K562 (cell line): ENCODE measurements at regions not wholly inside any gene's neighbourhood (a gene's known extent, or its start where the extent isn't known, plus 50 kb on each side); places are given as distances from the start of the nearest gene placed in this dataset.

Experiments
- CEBPB ChIP-seq: fragments of 450-650 bp; IDR thresholded peaks from 2 replicates; pipeline ENCODE4 v1.6.1; 2016; ENCODE audit warnings: missing genetic modification characterization, missing compliant biosample characterization
- DDX20 ChIP-seq: fragments of 450-650 bp; IDR thresholded peaks from 2 replicates; pipeline ENCODE4 v1.6.1; 2016; ENCODE audit warnings: missing genetic modification characterization, low read depth, mild to moderate bottlenecking, missing compliant biosample characterization, moderate library complexity
- FOXA1 ChIP-seq: fragments of 450-650 bp; IDR thresholded peaks from 2 replicates; pipeline ENCODE4 v1.6.1; 2016; ENCODE audit warnings: mild to moderate bottlenecking, borderline replicate concordance
- HEY1 ChIP-seq: fragments of 250-450 bp; sonication (Bioruptor Pico); IDR thresholded peaks from 2 replicates; pipeline ENCODE4 v1.5.0; 2020; ENCODE audit warnings: mild to moderate bottlenecking, moderate library complexity, borderline replicate concordance
- HMG20B ChIP-seq: fragments of 250-450 bp; sonication (Bioruptor Pico); IDR thresholded peaks from 2 replicates; pipeline ENCODE4 v1.5.0; 2021; ENCODE audit warnings: mild to moderate bottlenecking
- MAFK ChIP-seq: IDR thresholded peaks from 2 replicates; pipeline ENCODE4 v1.6.1; 2011; ENCODE audit warnings: low read length, improper control_type of control experiment
- PTTG1 ChIP-seq: fragments of 450-650 bp; IDR thresholded peaks from 2 replicates; pipeline ENCODE4 v1.6.1; 2016; ENCODE audit warnings: low read depth, mild to moderate bottlenecking, missing genetic modification characterization, missing compliant biosample characterization
- TCF3 ChIP-seq: sonication (generic); formaldehyde crosslinking; IDR thresholded peaks from 2 replicates; pipeline ENCODE4 v1.4.0; 2020; ENCODE audit warnings: mild to moderate bottlenecking, missing genetic modification reagents
- TF ChIP-seq, protein P1 (sequence below), 2 experiments: IDR thresholded peaks; 2 replicates each; pipeline ENCODE4 v1.6.1; 2012; ENCODE audit warnings: improper control_type of control experiment in 2 of 2, low read depth in 2 of 2, low read length in 2 of 2, borderline replicate concordance in 1 of 2
- TF ChIP-seq, protein P2 (sequence below): sonication (generic); formaldehyde crosslinking; IDR thresholded peaks from 2 replicates; pipeline ENCODE4 v1.8.0; 2022; ENCODE audit warnings: mild to moderate bottlenecking, missing genetic modification reagents

DNA sequence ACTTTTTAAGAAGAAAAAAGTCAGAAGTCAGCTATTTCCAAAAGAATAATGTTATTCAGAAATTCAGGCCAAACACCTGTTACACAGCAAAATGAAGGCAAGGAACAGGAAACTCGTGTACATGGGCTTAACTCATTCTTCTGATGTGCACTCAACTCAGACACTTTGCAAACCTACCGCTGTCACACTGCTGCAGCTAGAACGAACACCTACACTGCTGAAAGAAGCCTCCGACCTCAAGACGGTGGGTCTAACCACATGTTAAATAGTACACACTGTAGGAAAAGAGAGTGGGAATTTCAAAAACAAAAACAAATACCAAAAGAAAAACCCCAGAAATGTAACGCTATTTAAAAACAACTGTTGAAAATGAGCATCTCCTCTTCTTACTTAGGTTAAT is 384.5 kb downstream of the IRX1 start (continued):
- TF ChIP-seq CEBPB (tag) (no peak), DDX20 (tag) (no peak), PTTG1 (no peak), HEY1 (no peak), TCF3 (CRISPR knock-in tag) (no peak), MAFK (no peak), FOXA1 (no peak), HMG20B (CRISPR knock-in tag) (no peak)
- TF ChIP-seq, protein P1, sequence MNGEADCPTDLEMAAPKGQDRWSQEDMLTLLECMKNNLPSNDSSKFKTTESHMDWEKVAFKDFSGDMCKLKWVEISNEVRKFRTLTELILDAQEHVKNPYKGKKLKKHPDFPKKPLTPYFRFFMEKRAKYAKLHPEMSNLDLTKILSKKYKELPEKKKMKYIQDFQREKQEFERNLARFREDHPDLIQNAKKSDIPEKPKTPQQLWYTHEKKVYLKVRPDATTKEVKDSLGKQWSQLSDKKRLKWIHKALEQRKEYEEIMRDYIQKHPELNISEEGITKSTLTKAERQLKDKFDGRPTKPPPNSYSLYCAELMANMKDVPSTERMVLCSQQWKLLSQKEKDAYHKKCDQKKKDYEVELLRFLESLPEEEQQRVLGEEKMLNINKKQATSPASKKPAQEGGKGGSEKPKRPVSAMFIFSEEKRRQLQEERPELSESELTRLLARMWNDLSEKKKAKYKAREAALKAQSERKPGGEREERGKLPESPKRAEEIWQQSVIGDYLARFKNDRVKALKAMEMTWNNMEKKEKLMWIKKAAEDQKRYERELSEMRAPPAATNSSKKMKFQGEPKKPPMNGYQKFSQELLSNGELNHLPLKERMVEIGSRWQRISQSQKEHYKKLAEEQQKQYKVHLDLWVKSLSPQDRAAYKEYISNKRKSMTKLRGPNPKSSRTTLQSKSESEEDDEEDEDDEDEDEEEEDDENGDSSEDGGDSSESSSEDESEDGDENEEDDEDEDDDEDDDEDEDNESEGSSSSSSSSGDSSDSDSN (IDR thresholded peaks at IDR 0.05; ENCODE audit: borderline replicate concordance in 1 of 2, low read depth in 2 of 2, low read length in 2 of 2): no peak
- TF ChIP-seq, protein P2, sequence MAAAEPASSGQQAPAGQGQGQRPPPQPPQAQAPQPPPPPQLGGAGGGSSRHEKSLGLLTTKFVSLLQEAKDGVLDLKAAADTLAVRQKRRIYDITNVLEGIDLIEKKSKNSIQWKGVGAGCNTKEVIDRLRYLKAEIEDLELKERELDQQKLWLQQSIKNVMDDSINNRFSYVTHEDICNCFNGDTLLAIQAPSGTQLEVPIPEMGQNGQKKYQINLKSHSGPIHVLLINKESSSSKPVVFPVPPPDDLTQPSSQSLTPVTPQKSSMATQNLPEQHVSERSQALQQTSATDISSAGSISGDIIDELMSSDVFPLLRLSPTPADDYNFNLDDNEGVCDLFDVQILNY (CRISPR knock-in tag): no peak
